Natural killer cell (primary cell): ENCODE measurements at regions not wholly inside any gene's neighbourhood (a gene's known extent, or its start where the extent isn't known, plus 50 kb on each side); places are given as distances from the start of the nearest gene placed in this dataset.

Source experiments
- ATAC-seq, 3 donors: fragments of 150-1000 bp in 2 of 3; fragments of 200-7000 bp in 1 of 3; cut with Tn5 transposase; 1 replicate in 1 of 3; 2 replicates in 2 of 3; pipeline ENCODE4 v1.10.0; 2021; ENCODE audit warnings: mild to moderate bottlenecking in 2 of 3, moderate library complexity in 2 of 3
- DNase-seq, 2 donors: peaks; one replicate each; pipeline versions ENCODE4 v3.0.0 to v3.0.0-alpha.2; 2013 to 2021; ENCODE audit warnings: mixed read lengths in 1 of 2
- H3K27ac ChIP-seq: one replicate; pipeline ENCODE4 v1.5.1; 2013; ENCODE audit warnings: mild to moderate bottlenecking, low read length
- H3K27me3 ChIP-seq: one replicate; pipeline ENCODE4 v1.6.1; 2013; ENCODE audit warnings: low read length; ENCODE audit not compliant: control insufficient read depth, insufficient read depth
- H3K36me3 ChIP-seq: one replicate; pipeline ENCODE4 v1.6.1; 2013; ENCODE audit warnings: low read length; ENCODE audit not compliant: control insufficient read depth, insufficient read depth
- H3K4me1 ChIP-seq: one replicate; pipeline ENCODE4 v1.6.1; 2013; ENCODE audit warnings: low read length; ENCODE audit not compliant: control insufficient read depth, insufficient read depth
- H3K4me3 ChIP-seq: one replicate; pipeline ENCODE4 v1.5.1; 2013; ENCODE audit warnings: low read length
- H3K9me3 ChIP-seq: one replicate; pipeline ENCODE4 v1.6.1; 2013; ENCODE audit warnings: low read length; ENCODE audit not compliant: control insufficient read depth, insufficient read depth
- H3K27ac Mint-ChIP-seq, 2 donors: one replicate each; pipeline ENCODE4 v1.8.0; 2022; ENCODE audit warnings: mild to moderate bottlenecking in 2 of 2, mixed read lengths in 2 of 2, moderate library complexity in 1 of 2
- H3K27me3 Mint-ChIP-seq, 2 donors: one replicate each; pipeline ENCODE4 v1.8.0; 2022; ENCODE audit warnings: low read depth in 2 of 2, mixed read lengths in 2 of 2
- H3K36me3 Mint-ChIP-seq: one replicate; pipeline ENCODE4 v1.8.0; 2022; ENCODE audit warnings: mixed read lengths
- H3K4me1 Mint-ChIP-seq, 2 donors: one replicate each; pipeline ENCODE4 v1.8.0; 2022; ENCODE audit warnings: mixed read lengths in 2 of 2
- H3K4me3 Mint-ChIP-seq: one replicate; pipeline ENCODE4 v1.8.0; 2022; ENCODE audit warnings: mild to moderate bottlenecking, moderate library complexity, mixed read lengths
- H3K9me3 Mint-ChIP-seq, 2 donors: one replicate each; pipeline ENCODE4 v1.8.0; 2022; ENCODE audit warnings: mixed read lengths in 2 of 2
- WGBS: methylation state at CpG from one replicate; pipeline ENCODE4 v1.1.7; 2013; ENCODE audit warnings: missing lambda C conversion rate; ENCODE audit not compliant: insufficient coverage; 5-methylcytosine and 5-hydroxymethylcytosine counted together
- intact Hi-C: fragments of 100-400 bp; cut with micrococcal nuclease; formaldehyde crosslinking; loops from one replicate; pipeline ENCODE4 v1.14.2; 2022
- TF ChIP-seq, protein P1 (sequence below): fragments of 200-600 bp; IDR thresholded peaks from one replicate; pipeline ENCODE4 v1.8.0; 2022; ENCODE audit warnings: antibody characterized with exemption

- H3K27ac Mint-ChIP-seq: no peak overlapping the region
- WGBS: no CpG with 5 or more reads among the region's 1 CpG
- DNase-seq: no peak
- intact Hi-C loops: no loop called here
- TF ChIP-seq, protein P1, sequence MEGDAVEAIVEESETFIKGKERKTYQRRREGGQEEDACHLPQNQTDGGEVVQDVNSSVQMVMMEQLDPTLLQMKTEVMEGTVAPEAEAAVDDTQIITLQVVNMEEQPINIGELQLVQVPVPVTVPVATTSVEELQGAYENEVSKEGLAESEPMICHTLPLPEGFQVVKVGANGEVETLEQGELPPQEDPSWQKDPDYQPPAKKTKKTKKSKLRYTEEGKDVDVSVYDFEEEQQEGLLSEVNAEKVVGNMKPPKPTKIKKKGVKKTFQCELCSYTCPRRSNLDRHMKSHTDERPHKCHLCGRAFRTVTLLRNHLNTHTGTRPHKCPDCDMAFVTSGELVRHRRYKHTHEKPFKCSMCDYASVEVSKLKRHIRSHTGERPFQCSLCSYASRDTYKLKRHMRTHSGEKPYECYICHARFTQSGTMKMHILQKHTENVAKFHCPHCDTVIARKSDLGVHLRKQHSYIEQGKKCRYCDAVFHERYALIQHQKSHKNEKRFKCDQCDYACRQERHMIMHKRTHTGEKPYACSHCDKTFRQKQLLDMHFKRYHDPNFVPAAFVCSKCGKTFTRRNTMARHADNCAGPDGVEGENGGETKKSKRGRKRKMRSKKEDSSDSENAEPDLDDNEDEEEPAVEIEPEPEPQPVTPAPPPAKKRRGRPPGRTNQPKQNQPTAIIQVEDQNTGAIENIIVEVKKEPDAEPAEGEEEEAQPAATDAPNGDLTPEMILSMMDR: no peak
- no peaks in the 10 kb centered on the region for H3K4me1 Mint-ChIP-seq
- H3K4me3 Mint-ChIP-seq: no peak overlapping the region
- no peak for ATAC-seq
- Histone ChIP-seq H3K36me3 (no peaks in the 10 kb centered on the region), H3K4me1 (no peaks in the 10 kb centered on the region), H3K27ac (no peak overlapping the region), H3K27me3 (no peaks in the 10 kb centered on the region), H3K4me3 (no peak overlapping the region), H3K9me3 (no peaks in the 10 kb centered on the region)
- H3K36me3 Mint-ChIP-seq: no peaks in the 10 kb centered on the region
- H3K9me3 Mint-ChIP-seq: no peaks in the 10 kb centered on the region
- no peaks in the 10 kb centered on the region for H3K27me3 Mint-ChIP-seq
Observed at GRCh38 chr6:21526974-21527373, 66.6 kb upstream of the SOX4 start.

GRCh38 chr6:21527731-21528130, 65.8 kb upstream of the SOX4 start:
- DNase-seq: peak in 1 of 2 donors; percentile 10
- Mint-ChIP-seq H3K27ac (no peak overlapping the region), H3K27me3 (no peaks in the 10 kb centered on the region), H3K9me3 (no peaks in the 10 kb centered on the region), H3K4me1 (no peaks in the 10 kb centered on the region), H3K4me3 (no peak overlapping the region), H3K36me3 (no peaks in the 10 kb centered on the region)
- Histone ChIP-seq H3K9me3 (no peaks in the 10 kb centered on the region), H3K27me3 (no peaks in the 10 kb centered on the region), H3K4me3 (no peak overlapping the region), H3K27ac (no peak overlapping the region), H3K36me3 (no peaks in the 10 kb centered on the region), H3K4me1 (no peaks in the 10 kb centered on the region)
- intact Hi-C loops: no loop called here
- TF ChIP-seq, protein P1: no peak
- ATAC-seq: no peak

DNA sequence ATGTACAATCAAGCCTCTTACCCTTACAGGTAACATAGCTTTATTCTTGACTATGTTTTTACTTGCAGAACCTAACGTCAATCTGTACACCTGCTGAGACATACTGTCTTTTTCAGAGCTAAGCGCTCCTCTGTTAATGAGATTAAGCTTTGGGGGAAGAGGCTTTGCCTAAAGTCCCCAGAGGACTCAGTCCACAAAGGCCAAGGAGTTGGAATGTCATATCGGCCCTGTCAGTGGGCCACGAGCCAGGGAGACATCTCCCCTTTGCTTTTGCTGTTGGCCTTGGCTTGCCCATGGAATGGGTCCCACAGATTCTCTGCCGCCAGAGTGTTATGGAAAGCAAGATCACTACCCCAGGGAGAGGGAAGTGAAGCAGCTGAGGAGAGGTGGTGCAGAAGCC, 64.1 kb upstream of the SOX4 start:
- Histone ChIP-seq H3K27ac (no peak overlapping the region), H3K36me3 (no peaks in the 10 kb centered on the region), H3K27me3 (no peaks in the 10 kb centered on the region), H3K4me1 (no peaks in the 10 kb centered on the region), H3K4me3 (no peak overlapping the region), H3K9me3 (no peaks in the 10 kb centered on the region)
- intact Hi-C loops: no loop called here
- Mint-ChIP-seq H3K4me3 (no peak overlapping the region), H3K9me3 (no peaks in the 10 kb centered on the region), H3K27ac (no peak overlapping the region), H3K36me3 (no peaks in the 10 kb centered on the region), H3K4me1 (no peaks in the 10 kb centered on the region), H3K27me3 (peaks cover 0 to 10% of the 10 kb centered on the region in 2 donors)
- DNase-seq (no peak), ATAC-seq (no peak)
- TF ChIP-seq, protein P1: no peak
- 94% methylated on average over 4 of the region's 5 CpGs for WGBS

GRCh38 chr6:21531393-21531792, 62.2 kb upstream of the SOX4 start:
- Mint-ChIP-seq H3K4me1 (no peaks in the 10 kb centered on the region), H3K27me3 (peaks cover 0 to 13% of the 10 kb centered on the region in 2 donors), H3K36me3 (no peaks in the 10 kb centered on the region), H3K9me3 (no peaks in the 10 kb centered on the region), H3K27ac (no peak overlapping the region), H3K4me3 (no peak overlapping the region)
- TF ChIP-seq, protein P1: no peak
- Histone ChIP-seq H3K4me1 (no peaks in the 10 kb centered on the region), H3K4me3 (no peak overlapping the region), H3K36me3 (no peaks in the 10 kb centered on the region), H3K27me3 (no peaks in the 10 kb centered on the region), H3K27ac (no peak overlapping the region), H3K9me3 (no peaks in the 10 kb centered on the region)
- WGBS: 100% methylated on average over 3 of the region's 3 CpGs
- no peak for DNase-seq
- intact Hi-C loops: no loop called here
- no peak for ATAC-seq
